Liver (tissue), 8 donors: ENCODE measurements at regions not wholly inside any gene's neighbourhood (a gene's known extent, or its start where the extent isn't known, plus 50 kb on each side); places are given as distances from the start of the nearest gene placed in this dataset.

ENCODE experiments used
- DNase-seq: peaks from one replicate; pipeline ENCODE4 v3.0.0-alpha.2; 2017; ENCODE audit warnings: low spot score
- H3K27ac ChIP-seq, 2 donors: one replicate each; pipeline ENCODE4 v1.7.0; 2013; ENCODE audit warnings: inconsistent platforms in 2 of 2, low read length in 2 of 2, control low read depth in 1 of 2, low read depth in 1 of 2, mild to moderate bottlenecking in 1 of 2
- H3K27me3 ChIP-seq, 4 donors: one replicate each; pipeline versions ENCODE4 v1.6.1 to v1.7.0; 2013; ENCODE audit warnings: low read length in 3 of 4, inconsistent platforms in 1 of 4, mild to moderate bottlenecking in 1 of 4, moderate library complexity in 1 of 4; ENCODE audit not compliant: control insufficient read depth in 4 of 4, insufficient read depth in 4 of 4
- H3K36me3 ChIP-seq, 4 donors: one replicate each; pipeline versions ENCODE4 v1.6.1 to v1.7.0; 2013; ENCODE audit warnings: low read length in 3 of 4, mild to moderate bottlenecking in 3 of 4, low read depth in 1 of 4, moderate library complexity in 1 of 4; ENCODE audit not compliant: control insufficient read depth in 4 of 4, insufficient read depth in 3 of 4
- H3K4me1 ChIP-seq, 4 donors: one replicate each; pipeline versions ENCODE4 v1.6.1 to v1.7.0; 2013; ENCODE audit warnings: low read length in 3 of 4, mild to moderate bottlenecking in 3 of 4, moderate library complexity in 1 of 4; ENCODE audit not compliant: control insufficient read depth in 4 of 4, insufficient read depth in 4 of 4
- H3K4me3 ChIP-seq, 3 donors: one replicate each; pipeline versions ENCODE4 v1.6.1 to v1.7.0; 2013; ENCODE audit warnings: low read length in 3 of 3, control low read depth in 1 of 3, low read depth in 1 of 3, mild to moderate bottlenecking in 1 of 3
- H3K9ac ChIP-seq, 2 donors: one replicate each; pipeline ENCODE4 v1.7.0; 2013; ENCODE audit warnings: low read length in 2 of 2, mild to moderate bottlenecking in 2 of 2, moderate library complexity in 2 of 2, control low read depth in 1 of 2, low read depth in 1 of 2
- H3K9me3 ChIP-seq, 4 donors: one replicate each; pipeline versions ENCODE4 v1.6.1 to v1.7.0; 2013; ENCODE audit warnings: low read length in 3 of 4; ENCODE audit not compliant: control insufficient read depth in 4 of 4
- ATF3 ChIP-seq: IDR thresholded peaks from 2 replicates; pipeline ENCODE4 v1.6.1; 2016; ENCODE audit warnings: antibody characterized with exemption
- CTCF ChIP-seq: fragments of 150-350 bp; IDR thresholded peaks from 2 replicates; pipeline ENCODE4 v1.5.1; 2017; ENCODE audit warnings: improper control_type of control experiment, low read depth, low read length; ENCODE audit not compliant: missing input control
- EGR1 ChIP-seq, 2 donors: IDR thresholded peaks; 2 replicates each; pipeline ENCODE4 v1.6.1; 2016 to 2018; ENCODE audit warnings: antibody characterized with exemption in 2 of 2, low read depth in 2 of 2
- FOXA2 ChIP-seq: IDR thresholded peaks from 2 replicates; pipeline ENCODE4 v1.6.1; 2016; ENCODE audit warnings: antibody characterized with exemption
- GABPA ChIP-seq, 2 donors: IDR thresholded peaks in 1 of 2; conservative IDR thresholded peaks in 1 of 2; 2 replicates each; pipeline ENCODE4 v1.6.1; 2016; ENCODE audit warnings: antibody characterized with exemption in 2 of 2, mild to moderate bottlenecking in 1 of 2, moderate library complexity in 1 of 2
- HNF4A ChIP-seq, 2 donors: conservative IDR thresholded peaks; 2 replicates each; pipeline ENCODE4 v1.6.1; 2016; ENCODE audit warnings: antibody characterized with exemption in 2 of 2, mild to moderate bottlenecking in 2 of 2
- HNF4G ChIP-seq: IDR thresholded peaks from 2 replicates; pipeline ENCODE4 v1.6.1; 2016; ENCODE audit warnings: antibody characterized with exemption
- MAX ChIP-seq: IDR thresholded peaks from 2 replicates; pipeline ENCODE4 v1.6.1; 2016; ENCODE audit warnings: antibody characterized with exemption
- NR2F2 ChIP-seq: IDR thresholded peaks from 2 replicates; pipeline ENCODE4 v1.6.1; 2016; ENCODE audit warnings: antibody characterized with exemption
- RAD21 ChIP-seq, 2 donors: IDR thresholded peaks; 2 replicates each; pipeline ENCODE4 v1.6.1; 2016; ENCODE audit warnings: antibody characterized with exemption in 2 of 2, mild to moderate bottlenecking in 2 of 2
- RXRA ChIP-seq, 2 donors: IDR thresholded peaks; 2 replicates each; pipeline ENCODE4 v1.6.1; 2017 to 2018; ENCODE audit warnings: antibody characterized with exemption in 2 of 2, mild to moderate bottlenecking in 1 of 2
- SP1 ChIP-seq: IDR thresholded peaks from 2 replicates; pipeline ENCODE4 v1.6.1; 2018; ENCODE audit warnings: antibody characterized with exemption, mild to moderate bottlenecking
- YY1 ChIP-seq: IDR thresholded peaks from 2 replicates; pipeline ENCODE4 v1.6.1; 2016; ENCODE audit warnings: antibody characterized with exemption, mild to moderate bottlenecking
- ZBTB33 ChIP-seq: IDR thresholded peaks from 2 replicates; pipeline ENCODE4 v1.6.1; 2016; ENCODE audit warnings: antibody characterized with exemption
- WGBS: extraction: QIAGEN DNeasy Blood & Tissue Kit; methylation state at CpG from one replicate; pipeline ENCODE4 v1.1.7; 2013; 5-methylcytosine and 5-hydroxymethylcytosine counted together
- donor health status: healthy.
- donor health status: healthy.
- donor health status: healthy.
- donor health status: healthy.
- donor health status: healthy.

- no peak for DNase-seq
- 3% methylated on average over 1 of the region's 1 CpG for WGBS
- Histone ChIP-seq H3K36me3 (no peaks in the 10 kb centered on the region), H3K27me3 (no peaks in the 10 kb centered on the region), H3K4me1 (no peaks in the 10 kb centered on the region), H3K9me3 (no peaks in the 10 kb centered on the region), H3K4me3 (no peak overlapping the region), H3K27ac (no peak overlapping the region), H3K9ac (no peak overlapping the region)
- TF ChIP-seq MAX (no peak), FOXA2 (no peak), NR2F2 (no peak), CTCF (peak; percentile 44), YY1 (no peak), RAD21 (IDR thresholded peaks at IDR 0.05) (peak; percentile 66 to 72), EGR1 (IDR thresholded peaks at IDR 0.05; ENCODE audit: low read depth in 2 of 2) (no peak), RXRA (IDR thresholded peaks at IDR 0.05) (no peak)
These were observed 163.9 kb downstream of the KDR start for GRCh38 chr4:54961357-54961975.

GRCh38 chr4:54959651-54960116 is 165.7 kb downstream of the KDR start:
- H3K9ac ChIP-seq, result no peak overlapping the region
- no peak overlapping the region for H3K4me3 ChIP-seq
- H3K36me3 ChIP-seq, result no peaks in the 10 kb centered on the region
- H3K27ac ChIP-seq, result no peak overlapping the region
- no peaks in the 10 kb centered on the region for H3K9me3 ChIP-seq
- TF ChIP-seq YY1 (no peak), HNF4G (no peak), FOXA2 (no peak), CTCF (no peak), ATF3 (no peak), HNF4A (conservative IDR thresholded peaks at IDR 0.05) (no peak), RAD21 (IDR thresholded peaks at IDR 0.05) (no peak), SP1 (no peak), ZBTB33 (no peak), MAX (no peak), NR2F2 (no peak), GABPA (IDR thresholded peaks at IDR 0.05 in 1 of 2, conservative IDR thresholded peaks at IDR 0.05 in 1 of 2) (no peak)
- 81% methylated on average over 3 of the region's 3 CpGs for WGBS
- no peaks in the 10 kb centered on the region for H3K4me1 ChIP-seq
- no peak for DNase-seq
- no peaks in the 10 kb centered on the region for H3K27me3 ChIP-seq
